Psoas muscle (tissue), 7 donors: ENCODE measurements at regions not wholly inside any gene's neighbourhood (a gene's known extent, or its start where the extent isn't known, plus 50 kb on each side); places are given as distances from the start of the nearest gene placed in this dataset.

Source experiments
- ATAC-seq, 4 donors: fragments of 200-7000 bp; cut with Tn5 transposase; one replicate each; pipeline ENCODE4 v1.9.1; 2020; ENCODE audit warnings: moderate library complexity in 3 of 4, mild to moderate bottlenecking in 2 of 4
- DNase-seq, 2 donors: peaks; one replicate each; pipeline ENCODE4 v3.0.0-alpha.2; 2020
- H3K27ac ChIP-seq: fragments of 200-600 bp; one replicate; pipeline ENCODE4 v1.8.0; 2022
- H3K27me3 ChIP-seq, 3 donors: fragments of 200-600 bp in 1 of 3; one replicate each; pipeline versions ENCODE4 v1.6.1 to v1.8.0; 2013 to 2022; ENCODE audit warnings: low read length in 2 of 3, mild to moderate bottlenecking in 2 of 3, moderate library complexity in 1 of 3; ENCODE audit not compliant: insufficient read depth in 3 of 3
- H3K36me3 ChIP-seq, 2 donors: fragments of 200-600 bp in 1 of 2; one replicate each; pipeline versions ENCODE4 v1.6.1 to v1.8.0; 2013 to 2022; ENCODE audit warnings: low read depth in 1 of 2, mild to moderate bottlenecking in 1 of 2, moderate library complexity in 1 of 2; ENCODE audit not compliant: insufficient read depth in 1 of 2
- H3K4me1 ChIP-seq: fragments of 200-600 bp; one replicate; pipeline ENCODE4 v1.8.0; 2022
- H3K4me3 ChIP-seq: fragments of 200-600 bp; one replicate; pipeline ENCODE4 v1.8.0; 2022; ENCODE audit warnings: mild to moderate bottlenecking
- H3K9me3 ChIP-seq: fragments of 200-600 bp; one replicate; pipeline ENCODE4 v1.8.0; 2022
- CTCF ChIP-seq: fragments of 200-600 bp; IDR thresholded peaks from one replicate; pipeline ENCODE4 v1.8.0; 2022; ENCODE audit warnings: antibody characterized with exemption
- WGBS, 3 donors: extraction: QIAGEN DNeasy Blood & Tissue Kit; methylation state at CpG; one replicate each; pipeline versions ENCODE4 v1.1.6 to v1.1.7; 2013; 5-methylcytosine and 5-hydroxymethylcytosine counted together
- intact Hi-C, 2 donors: fragments of 100-400 bp; cut with DNase I; formaldehyde crosslinking; loops; one replicate each; pipeline versions ENCODE4 v1.11.0 to v1.14.2; 2022
- donor health status: healthy with polysubstance abuse.
- donor health status: DM: no; HTN: no; CAD: no; lungs with moderate emphysema.
- donor health status: Bipolar disorder and iron deficiency.
- donor health status: healthy.
- donor health status: DM: yes; HTN: yes; CAD: no.
- donor health status: DM: no; HTN: no; CAD: no.
- donor health status: DM: yes; HTN: yes; CAD: no.

DNA sequence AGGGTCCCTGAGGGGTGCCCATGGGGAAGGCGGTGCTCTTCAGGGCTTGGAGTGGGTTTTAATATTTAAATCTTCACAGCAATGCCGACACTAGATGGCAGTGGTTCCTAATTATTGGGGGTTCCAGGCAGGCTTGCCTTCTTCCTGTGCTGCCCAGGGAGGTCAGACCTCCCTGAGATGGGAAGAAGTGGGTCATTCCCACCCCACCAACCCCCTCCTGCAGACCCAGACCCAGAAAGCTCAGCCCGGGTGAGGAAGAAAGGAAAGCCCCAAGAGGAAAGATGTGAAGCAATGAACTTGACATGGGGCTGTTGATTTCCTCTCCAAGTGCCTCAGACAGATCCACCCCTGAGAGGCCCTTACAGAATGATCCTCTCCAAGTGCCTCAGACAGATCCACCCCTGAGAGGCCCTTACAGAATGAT lies 85.1 kb upstream of the LANCL2 start:
- WGBS, 3 donors = 0% methylated on average over 3 of the region's 3 CpGs
- H3K36me3 ChIP-seq = no peaks in the 10 kb centered on the region
- no peak overlapping the region for H3K4me3 ChIP-seq
- H3K9me3 ChIP-seq = no peaks in the 10 kb centered on the region
- ATAC-seq = peak; percentile 88 to 98 (median 90)
- intact Hi-C loops = loop anchor here in 1 of 2 donors (1.0 to 10.0 kb wide), 3 partner anchors 85 to 315 kb away; partner anchors contain the start of gene LANCL2
- TF ChIP-seq CTCF = peak; percentile 68
- no peak overlapping the region for H3K27ac ChIP-seq
- no peaks in the 10 kb centered on the region for H3K4me1 ChIP-seq
- no peaks in the 10 kb centered on the region for H3K27me3 ChIP-seq
- peak; percentile 36 to 63 for DNase-seq

DNA sequence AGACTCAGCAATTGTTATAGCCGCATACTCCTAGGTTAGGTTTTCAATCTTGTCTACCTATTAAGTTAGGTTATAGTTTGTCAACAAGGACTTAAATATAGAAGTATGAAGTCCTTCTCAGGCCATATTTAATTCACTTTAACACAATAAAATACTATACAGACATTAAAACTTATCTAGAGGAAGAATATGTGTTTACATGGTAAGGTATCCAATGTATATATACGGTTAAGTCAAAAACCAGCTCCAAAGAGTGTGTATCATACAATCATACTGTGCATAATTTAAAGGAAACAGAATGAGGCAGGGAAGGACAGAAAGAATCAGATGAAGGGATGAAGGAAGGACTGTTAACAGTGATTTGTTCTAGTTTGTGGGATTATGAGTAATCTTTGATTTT lies 79.5 kb upstream of the LANCL2 start:
- Histone ChIP-seq H3K9me3 (no peaks in the 10 kb centered on the region), H3K27ac (no peak overlapping the region), H3K27me3 (no peaks in the 10 kb centered on the region), H3K4me1 (no peaks in the 10 kb centered on the region), H3K36me3 (no peaks in the 10 kb centered on the region), H3K4me3 (no peak overlapping the region)
- DNase-seq (no peak), ATAC-seq (no peak)
- intact Hi-C loops = loop anchor here in 1 of 2 donors (10.0 kb wide), 1 partner anchor 309 kb away; no protein-coding TSS in a partner anchor
- TF ChIP-seq CTCF = no peak
- 90 to 97% (median 92%) methylated on average over 2 of the region's 2 CpGs for WGBS, 3 donors

GRCh38 chr7:55286666-55287065 lies 78.5 kb upstream of the LANCL2 start:
- H3K36me3 ChIP-seq = no peaks in the 10 kb centered on the region
- TF ChIP-seq CTCF = no peak
- H3K27ac ChIP-seq = no peak overlapping the region
- H3K4me1 ChIP-seq = no peaks in the 10 kb centered on the region
- no peak for ATAC-seq
- H3K27me3 ChIP-seq = no peaks in the 10 kb centered on the region
- intact Hi-C loops = loop anchor here in 1 of 2 donors (10.0 kb wide), 1 partner anchor 308 kb away; no protein-coding TSS in a partner anchor
- no peaks in the 10 kb centered on the region for H3K9me3 ChIP-seq
- no peak overlapping the region for H3K4me3 ChIP-seq
- no peak for DNase-seq
- WGBS, 3 donors = 61 to 67% (median 62%) methylated on average over 3 of the region's 3 CpGs

GRCh38 chr7:55288070-55288824 lies 76.9 kb upstream of the LANCL2 start:
- intact Hi-C loops = loop anchor here in 1 of 2 donors (10.0 kb wide), 1 partner anchor 307 kb away; no protein-coding TSS in a partner anchor
- Histone ChIP-seq H3K4me3 (no peak overlapping the region), H3K36me3 (no peaks in the 10 kb centered on the region), H3K27me3 (no peaks in the 10 kb centered on the region), H3K27ac (no peak overlapping the region), H3K9me3 (no peaks in the 10 kb centered on the region), H3K4me1 (no peaks in the 10 kb centered on the region)
- 63 to 66% (median 64%) methylated on average over 5 of the region's 5 CpGs for WGBS, 3 donors
- DNase-seq (no peak), ATAC-seq (no peak)
- TF ChIP-seq CTCF = no peak
